MM.1S (cell line): ENCODE measurements at regions not wholly inside any gene's neighbourhood (a gene's known extent, or its start where the extent isn't known, plus 50 kb on each side); places are given as distances from the start of the nearest gene placed in this dataset.

Experiments
- EZH2 ChIP-seq: fragments of 300-600 bp; sonication (generic); optimal IDR thresholded peaks from 2 replicates; pipeline ENCODE3; 2017; ENCODE audit warnings: low read depth, mild to moderate bottlenecking, antibody characterized with exemption, low read length, mixed read lengths
- TF ChIP-seq, protein P1 (sequence below): fragments of 300-600 bp; sonication (generic); IDR thresholded peaks from 2 replicates; pipeline ENCODE4 v1.5.1; 2016; ENCODE audit warnings: antibody characterized with exemption, low read length, mixed read lengths

GRCh38 chr3:137360531-137361201 lies 402.9 kb downstream of the IL20RB start:
- TF ChIP-seq EZH2, result no peak
- TF ChIP-seq, protein P1, sequence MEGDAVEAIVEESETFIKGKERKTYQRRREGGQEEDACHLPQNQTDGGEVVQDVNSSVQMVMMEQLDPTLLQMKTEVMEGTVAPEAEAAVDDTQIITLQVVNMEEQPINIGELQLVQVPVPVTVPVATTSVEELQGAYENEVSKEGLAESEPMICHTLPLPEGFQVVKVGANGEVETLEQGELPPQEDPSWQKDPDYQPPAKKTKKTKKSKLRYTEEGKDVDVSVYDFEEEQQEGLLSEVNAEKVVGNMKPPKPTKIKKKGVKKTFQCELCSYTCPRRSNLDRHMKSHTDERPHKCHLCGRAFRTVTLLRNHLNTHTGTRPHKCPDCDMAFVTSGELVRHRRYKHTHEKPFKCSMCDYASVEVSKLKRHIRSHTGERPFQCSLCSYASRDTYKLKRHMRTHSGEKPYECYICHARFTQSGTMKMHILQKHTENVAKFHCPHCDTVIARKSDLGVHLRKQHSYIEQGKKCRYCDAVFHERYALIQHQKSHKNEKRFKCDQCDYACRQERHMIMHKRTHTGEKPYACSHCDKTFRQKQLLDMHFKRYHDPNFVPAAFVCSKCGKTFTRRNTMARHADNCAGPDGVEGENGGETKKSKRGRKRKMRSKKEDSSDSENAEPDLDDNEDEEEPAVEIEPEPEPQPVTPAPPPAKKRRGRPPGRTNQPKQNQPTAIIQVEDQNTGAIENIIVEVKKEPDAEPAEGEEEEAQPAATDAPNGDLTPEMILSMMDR, result no peak
